ENCODE measurements at regions not wholly inside any gene's neighbourhood (a gene's known extent, or its start where the extent isn't known, plus 50 kb on each side); places are given as distances from the start of the nearest gene placed in this dataset.

DNA sequence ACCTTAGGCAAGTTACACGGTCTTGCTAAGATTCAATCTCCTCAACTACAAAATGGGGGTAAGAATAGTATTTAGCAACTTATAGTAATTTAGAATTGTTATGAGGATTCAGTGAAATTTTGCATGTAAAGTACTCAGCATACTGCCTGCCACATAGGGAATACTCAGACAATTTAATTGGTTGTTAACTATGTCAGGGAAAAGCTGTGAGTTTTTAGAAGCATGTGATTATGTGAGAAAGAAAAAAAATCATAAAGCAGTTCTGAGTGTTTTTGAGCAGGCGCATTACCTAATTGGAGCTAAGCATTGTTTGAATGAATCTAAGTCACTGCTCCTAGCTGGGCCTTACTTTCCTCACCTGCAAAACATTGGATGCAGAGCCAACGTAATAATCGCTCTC is 287.3 kb upstream of the MTNR1B start:
- no peak for TF ChIP-seq CTCF (IDR thresholded peaks at IDR 0.05)
- H3K4me1 ChIP-seq (ENCODE audit: insufficient read depth, low read length) = no peaks in the 10 kb centered on the region
- no peaks in the 10 kb centered on the region for H3K9me3 ChIP-seq (ENCODE audit: control insufficient read depth in 1 of 2, insufficient read depth in 1 of 2, low read length in 2 of 2)
- H3K27me3 ChIP-seq (ENCODE audit: control insufficient read depth in 1 of 2, insufficient read depth in 2 of 2, low read length in 2 of 2) = no peaks in the 10 kb centered on the region
- peaks cover 6% of the 10 kb centered on the region for H3K9me3 Mint-ChIP-seq
- no peak for DNase-seq
- POLR2A ChIA-PET = no interaction called here
- CTCF ChIA-PET = no interaction called here
- no peaks in the 10 kb centered on the region for H3K36me3 ChIP-seq (ENCODE audit: insufficient read depth, low read length)
- no peak overlapping the region for H3K27ac Mint-ChIP-seq
- H3K36me3 Mint-ChIP-seq (ENCODE audit: low read depth) = no peaks in the 10 kb centered on the region
- no peak for ATAC-seq (ENCODE audit: poor library complexity)
- H3K4me3 Mint-ChIP-seq = no peak overlapping the region
- H3K27ac ChIP-seq (ENCODE audit: low read depth in 1 of 2, low read length in 2 of 2) = no peak overlapping the region
- no peak overlapping the region for H3K4me3 ChIP-seq (ENCODE audit: low read length)
- H3K4me1 Mint-ChIP-seq (ENCODE audit: low read depth) = no peaks in the 10 kb centered on the region
- H3K27me3 Mint-ChIP-seq = no peaks in the 10 kb centered on the region
- intact Hi-C loops (cut with DNase I, micrococcal nuclease) = no loop called here

DNA sequence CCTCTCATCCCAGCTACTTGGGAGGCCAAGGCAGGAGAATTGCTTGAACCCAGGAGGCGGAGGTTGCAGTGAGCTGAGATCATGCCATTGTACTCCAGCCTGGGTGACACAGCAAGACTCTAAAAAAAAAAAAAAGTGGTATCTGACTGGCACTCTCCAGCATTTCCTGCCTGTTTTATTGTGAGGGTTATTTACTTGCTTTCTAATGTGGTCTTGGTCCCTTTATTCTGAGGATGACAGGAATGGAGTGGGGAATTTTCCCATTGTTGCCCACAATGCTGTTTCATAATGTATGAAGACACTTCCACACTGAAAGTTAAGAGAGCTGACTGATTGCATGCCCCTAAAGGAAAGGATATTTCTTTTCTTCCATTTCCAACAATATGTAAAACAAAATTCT is 286.5 kb upstream of the MTNR1B start:
- Mint-ChIP-seq H3K27me3 (no peaks in the 10 kb centered on the region), H3K36me3 (ENCODE audit: low read depth) (no peaks in the 10 kb centered on the region), H3K9me3 (peaks cover 6% of the 10 kb centered on the region), H3K4me3 (no peak overlapping the region), H3K4me1 (ENCODE audit: low read depth) (no peaks in the 10 kb centered on the region), H3K27ac (no peak overlapping the region)
- H3K4me3 ChIP-seq (ENCODE audit: low read length) = no peak overlapping the region
- no peak for ATAC-seq (ENCODE audit: poor library complexity)
- no peaks in the 10 kb centered on the region for H3K4me1 ChIP-seq (ENCODE audit: insufficient read depth, low read length)
- no peak for TF ChIP-seq CTCF (IDR thresholded peaks at IDR 0.05)
- CTCF ChIA-PET = no interaction called here
- H3K27me3 ChIP-seq (ENCODE audit: control insufficient read depth in 1 of 2, insufficient read depth in 2 of 2, low read length in 2 of 2) = no peaks in the 10 kb centered on the region
- intact Hi-C loops (cut with DNase I, micrococcal nuclease) = no loop called here
- H3K36me3 ChIP-seq (ENCODE audit: insufficient read depth, low read length) = no peaks in the 10 kb centered on the region
- H3K27ac ChIP-seq (ENCODE audit: low read depth in 1 of 2, low read length in 2 of 2) = no peak overlapping the region
- POLR2A ChIA-PET = no interaction called here
- DNase-seq = no peak
- no peaks in the 10 kb centered on the region for H3K9me3 ChIP-seq (ENCODE audit: control insufficient read depth in 1 of 2, insufficient read depth in 1 of 2, low read length in 2 of 2)

- Histone ChIP-seq H3K27me3 (ENCODE audit: control insufficient read depth in 1 of 2, insufficient read depth in 2 of 2, low read length in 2 of 2) (no peaks in the 10 kb centered on the region), H3K36me3 (ENCODE audit: insufficient read depth, low read length) (no peaks in the 10 kb centered on the region), H3K27ac (ENCODE audit: low read depth in 1 of 2, low read length in 2 of 2) (no peak overlapping the region), H3K4me3 (ENCODE audit: low read length) (no peak overlapping the region), H3K4me1 (ENCODE audit: insufficient read depth, low read length) (no peaks in the 10 kb centered on the region), H3K9me3 (ENCODE audit: control insufficient read depth in 1 of 2, insufficient read depth in 1 of 2, low read length in 2 of 2) (no peaks in the 10 kb centered on the region)
- no peak overlapping the region for H3K4me3 Mint-ChIP-seq
- intact Hi-C loops (cut with DNase I, micrococcal nuclease) = no loop called here
- H3K4me1 Mint-ChIP-seq (ENCODE audit: low read depth) = no peaks in the 10 kb centered on the region
- H3K9me3 Mint-ChIP-seq = peaks cover 3% of the 10 kb centered on the region
- H3K36me3 Mint-ChIP-seq (ENCODE audit: low read depth) = no peaks in the 10 kb centered on the region
- CTCF ChIA-PET = no interaction called here
- no peak for ATAC-seq (ENCODE audit: poor library complexity)
- H3K27me3 Mint-ChIP-seq = no peaks in the 10 kb centered on the region
- POLR2A ChIA-PET = no interaction called here
- H3K27ac Mint-ChIP-seq = no peak overlapping the region
- no peak for TF ChIP-seq CTCF (IDR thresholded peaks at IDR 0.05)
- DNase-seq = no peak
Observed at GRCh38 chr11:92685049-92685448, 284.4 kb upstream of the MTNR1B start.
